Naive thymus-derived CD4-positive, alpha-beta T cell (primary cell): ENCODE measurements at regions not wholly inside any gene's neighbourhood (a gene's known extent, or its start where the extent isn't known, plus 50 kb on each side); places are given as distances from the start of the nearest gene placed in this dataset.
"Not testable (repeated sequence)": the region's sequence is repeated elsewhere in the genome, so short reads cannot be mapped to it uniquely, and the experiment has no call there.

Source experiments
- ATAC-seq: fragments of 150-1000 bp; cut with Tn5 transposase; 2 replicates; pipeline ENCODE4 v1.10.0; 2021; ENCODE audit warnings: mild to moderate bottlenecking, moderate library complexity
- CTCF ChIA-PET: fragments of 350-600 bp; sonication (Branson Sonifier 250); formaldehyde crosslinking; loops from one replicate; lab custom pipeline; 2021; ENCODE audit warnings: antibody characterized with exemption; lab: Charles Lee
- POLR2A ChIA-PET: fragments of 350-600 bp; sonication (Branson Sonifier 250); formaldehyde crosslinking; loops from one replicate; lab custom pipeline; 2021; ENCODE audit warnings: antibody characterized with exemption, inconsistent platforms; lab: Charles Lee
- DNase-seq, 9 donors: peaks; one replicate each; pipeline versions ENCODE4 v3.0.0 to v3.0.0-alpha.2; 2020 to 2022; ENCODE audit warnings: mixed read lengths in 1 of 9
- H3K27ac ChIP-seq: one replicate; pipeline ENCODE4 v1.7.0; 2013; ENCODE audit warnings: mild to moderate bottlenecking, low read depth, low read length, moderate library complexity
- H3K27me3 ChIP-seq, 2 donors: one replicate each; pipeline ENCODE4 v1.7.0; 2013; ENCODE audit warnings: low read length in 2 of 2, mild to moderate bottlenecking in 2 of 2, moderate library complexity in 2 of 2; ENCODE audit not compliant: control insufficient read depth in 2 of 2, insufficient read depth in 2 of 2
- H3K36me3 ChIP-seq, 3 experiments: 1 replicate in 2 of 3; 2 replicates in 1 of 3; pipeline ENCODE4 v1.7.0; 2013; ENCODE audit warnings: low read length in 3 of 3, mild to moderate bottlenecking in 3 of 3, moderate library complexity in 1 of 3; ENCODE audit not compliant: insufficient read depth in 3 of 3, control insufficient read depth in 2 of 3
- H3K4me1 ChIP-seq, 2 donors: one replicate each; pipeline ENCODE4 v1.7.0; 2013; ENCODE audit warnings: low read length in 2 of 2, mild to moderate bottlenecking in 2 of 2, moderate library complexity in 1 of 2; ENCODE audit not compliant: control insufficient read depth in 2 of 2, insufficient read depth in 2 of 2
- H3K4me3 ChIP-seq: 2 replicates; pipeline ENCODE4 v1.7.0; 2013; ENCODE audit warnings: mild to moderate bottlenecking, low read length
- H3K9me3 ChIP-seq, 3 experiments: 1 replicate in 2 of 3; 2 replicates in 1 of 3; pipeline ENCODE4 v1.7.0; 2013; ENCODE audit warnings: low read length in 3 of 3; ENCODE audit not compliant: control insufficient read depth in 2 of 3
- H3K27ac Mint-ChIP-seq, 9 donors: one replicate each; pipeline ENCODE4 v1.8.0; 2020 to 2022; ENCODE audit warnings: mixed read lengths in 9 of 9, mild to moderate bottlenecking in 8 of 9, moderate library complexity in 5 of 9, inconsistent platforms in 2 of 9
- H3K27me3 Mint-ChIP-seq, 5 donors: one replicate each; pipeline ENCODE4 v1.8.0; 2021 to 2022; ENCODE audit warnings: mixed read lengths in 5 of 5, mild to moderate bottlenecking in 1 of 5
- H3K36me3 Mint-ChIP-seq, 5 donors: one replicate each; pipeline ENCODE4 v1.8.0; 2020 to 2022; ENCODE audit warnings: mixed read lengths in 5 of 5, mild to moderate bottlenecking in 3 of 5, inconsistent platforms in 1 of 5
- H3K4me1 Mint-ChIP-seq, 7 donors: one replicate each; pipeline ENCODE4 v1.8.0; 2020 to 2022; ENCODE audit warnings: mixed read lengths in 7 of 7, mild to moderate bottlenecking in 3 of 7, inconsistent platforms in 1 of 7
- H3K4me3 Mint-ChIP-seq, 10 donors: one replicate each; pipeline ENCODE4 v1.8.0; 2020 to 2022; ENCODE audit warnings: mild to moderate bottlenecking in 10 of 10, mixed read lengths in 10 of 10, moderate library complexity in 6 of 10, inconsistent platforms in 2 of 10
- H3K9me3 Mint-ChIP-seq, 11 donors: one replicate each; pipeline ENCODE4 v1.8.0; 2020 to 2022; ENCODE audit warnings: mixed read lengths in 11 of 11, mild to moderate bottlenecking in 4 of 11, inconsistent platforms in 1 of 11, moderate library complexity in 1 of 11
- intact Hi-C, 2 donors: fragments of 100-400 bp; cut with micrococcal nuclease; formaldehyde crosslinking; loops; one replicate each; pipeline ENCODE4 v1.15.1; 2023

DNA sequence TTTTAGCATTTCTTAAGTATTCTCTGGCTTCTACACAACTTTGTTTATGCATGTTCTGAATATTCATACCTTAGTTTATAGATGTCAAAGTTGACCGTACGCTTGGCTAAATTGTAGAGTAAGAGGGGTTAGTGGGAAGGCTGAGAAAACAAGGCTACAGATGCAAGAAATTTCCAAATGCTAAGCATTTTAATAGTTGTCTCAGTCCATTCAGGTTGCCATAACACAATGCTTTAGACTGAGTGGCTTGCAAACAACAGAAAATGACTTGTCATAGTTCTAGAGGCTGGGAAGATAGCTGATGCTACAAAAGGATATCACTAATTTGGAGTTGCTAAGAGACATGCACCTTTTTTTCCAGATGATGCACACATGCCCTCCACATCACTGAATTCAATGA, 53.0 kb upstream of the C1QTNF3 start:
- CTCF ChIA-PET, H3K27me3 ChIP-seq, H3K9me3 Mint-ChIP-seq, H3K36me3 ChIP-seq, ATAC-seq, DNase-seq, H3K4me3 Mint-ChIP-seq, H3K27ac Mint-ChIP-seq, POLR2A ChIA-PET, H3K4me1 Mint-ChIP-seq, H3K4me3 ChIP-seq, H3K4me1 ChIP-seq, H3K27ac ChIP-seq, H3K9me3 ChIP-seq, intact Hi-C loops, H3K36me3 Mint-ChIP-seq, H3K27me3 Mint-ChIP-seq: not testable (repeated sequence)

DNA sequence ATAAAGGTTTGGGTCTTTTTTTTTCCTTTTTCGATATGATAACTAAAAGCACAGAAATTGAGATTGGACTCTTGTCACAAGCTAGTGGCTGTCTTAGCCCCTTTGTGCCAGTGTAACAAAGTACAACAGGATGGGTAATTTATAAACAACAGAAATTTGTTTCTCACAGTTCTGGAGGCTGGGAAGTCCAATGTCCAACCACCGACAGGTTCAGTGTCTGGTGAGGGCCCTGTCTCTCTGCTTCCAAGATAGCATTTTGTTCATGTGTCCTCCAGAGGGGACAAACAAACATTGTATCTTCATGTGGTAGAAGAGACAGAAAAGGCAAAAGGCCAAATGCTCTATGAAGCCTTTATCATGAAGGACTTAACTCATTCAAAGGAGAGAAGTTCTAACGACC, 56.9 kb upstream of the C1QTNF3 start:
- H3K4me3 ChIP-seq, H3K27me3 Mint-ChIP-seq, H3K4me1 ChIP-seq, H3K27ac ChIP-seq, POLR2A ChIA-PET, CTCF ChIA-PET, H3K9me3 Mint-ChIP-seq, H3K4me1 Mint-ChIP-seq, intact Hi-C loops, DNase-seq, H3K27me3 ChIP-seq, H3K36me3 ChIP-seq, H3K27ac Mint-ChIP-seq, H3K9me3 ChIP-seq, ATAC-seq, H3K4me3 Mint-ChIP-seq, H3K36me3 Mint-ChIP-seq: not testable (repeated sequence)

- DNase-seq, H3K4me3 Mint-ChIP-seq, H3K27ac Mint-ChIP-seq, H3K27me3 ChIP-seq, H3K4me1 ChIP-seq, CTCF ChIA-PET, H3K36me3 Mint-ChIP-seq, ATAC-seq, POLR2A ChIA-PET, H3K4me3 ChIP-seq, H3K9me3 Mint-ChIP-seq, H3K27me3 Mint-ChIP-seq, H3K9me3 ChIP-seq, intact Hi-C loops, H3K36me3 ChIP-seq, H3K27ac ChIP-seq, H3K4me1 Mint-ChIP-seq: not testable (repeated sequence)
Measured at GRCh38 chr5:34101567-34101966, 58.6 kb upstream of the C1QTNF3 start.

- H3K27me3 Mint-ChIP-seq, POLR2A ChIA-PET, H3K36me3 Mint-ChIP-seq, H3K4me3 Mint-ChIP-seq, H3K27ac Mint-ChIP-seq, H3K27ac ChIP-seq, H3K36me3 ChIP-seq, H3K9me3 Mint-ChIP-seq, H3K4me3 ChIP-seq, DNase-seq, H3K4me1 Mint-ChIP-seq, CTCF ChIA-PET, H3K4me1 ChIP-seq, intact Hi-C loops, H3K9me3 ChIP-seq, H3K27me3 ChIP-seq, ATAC-seq: not testable (repeated sequence)
Measured at GRCh38 chr5:34108897-34109296, 65.9 kb upstream of the C1QTNF3 start.

DNA sequence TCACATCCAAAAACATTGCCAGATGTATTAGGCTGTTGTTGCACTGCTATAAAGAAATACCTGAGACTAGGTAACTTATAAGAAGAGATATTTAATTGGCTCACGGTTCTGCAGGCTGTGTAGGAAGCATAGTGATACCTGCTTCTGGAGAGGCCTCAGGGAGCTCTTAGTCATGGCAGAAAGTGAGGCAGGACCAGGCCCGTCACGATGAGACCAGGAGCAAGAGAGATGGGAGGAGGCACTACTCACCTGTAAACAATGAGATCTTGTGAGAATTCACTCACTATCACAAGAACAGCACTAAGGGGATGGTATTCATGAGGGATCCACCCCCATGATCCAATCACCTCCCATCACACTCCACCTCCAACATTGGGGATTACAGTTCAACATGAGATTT, 81.3 kb upstream of the C1QTNF3 start:
- CTCF ChIA-PET = not testable (repeated sequence)

DNA sequence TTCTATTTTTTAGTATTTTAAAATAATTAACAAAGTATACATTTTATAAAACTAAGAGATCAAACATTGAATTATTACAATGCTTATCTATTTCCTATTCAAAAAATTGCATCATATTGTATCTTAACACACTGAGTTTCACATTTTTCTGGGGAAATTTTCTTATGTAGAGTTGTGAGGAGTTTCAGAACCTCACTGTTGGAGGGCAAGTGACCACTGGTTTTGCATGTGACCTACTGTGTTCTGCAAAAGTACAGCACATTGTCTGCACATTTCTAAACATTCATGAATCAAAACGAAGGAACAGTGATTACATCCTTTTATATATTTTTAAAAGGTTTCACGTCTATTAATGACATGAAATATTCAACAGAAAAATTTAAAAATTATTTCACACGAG, 82.3 kb upstream of the C1QTNF3 start:
- POLR2A ChIA-PET, H3K4me3 ChIP-seq, H3K4me3 Mint-ChIP-seq, ATAC-seq, intact Hi-C loops, CTCF ChIA-PET, H3K4me1 Mint-ChIP-seq, H3K27me3 ChIP-seq, H3K4me1 ChIP-seq, H3K9me3 ChIP-seq, H3K27ac Mint-ChIP-seq, H3K27me3 Mint-ChIP-seq, DNase-seq, H3K27ac ChIP-seq, H3K9me3 Mint-ChIP-seq, H3K36me3 ChIP-seq: not testable (repeated sequence)
- peaks cover 3 to 39% (median 15%) of the 10 kb centered on the region in 5 donors for H3K36me3 Mint-ChIP-seq

More for the DNA sequence above, 81.3 kb upstream of the C1QTNF3 start:
- H3K9me3 ChIP-seq, H3K27me3 Mint-ChIP-seq, H3K9me3 Mint-ChIP-seq, DNase-seq, H3K4me3 ChIP-seq, H3K27me3 ChIP-seq, H3K36me3 ChIP-seq, intact Hi-C loops, H3K27ac ChIP-seq, POLR2A ChIA-PET, H3K4me1 ChIP-seq, ATAC-seq, H3K4me3 Mint-ChIP-seq, H3K4me1 Mint-ChIP-seq, H3K27ac Mint-ChIP-seq: not testable (repeated sequence)
- H3K36me3 Mint-ChIP-seq = peaks cover 3 to 46% (median 19%) of the 10 kb centered on the region in 5 donors

GRCh38 chr5:34126741-34127140, 83.7 kb upstream of the C1QTNF3 start:
- H3K4me1 ChIP-seq, H3K4me3 Mint-ChIP-seq, H3K27ac ChIP-seq, H3K27ac Mint-ChIP-seq, H3K4me3 ChIP-seq, POLR2A ChIA-PET, H3K27me3 ChIP-seq, intact Hi-C loops, H3K27me3 Mint-ChIP-seq, H3K4me1 Mint-ChIP-seq, DNase-seq, H3K36me3 ChIP-seq, H3K9me3 Mint-ChIP-seq, ATAC-seq, H3K9me3 ChIP-seq: not testable (repeated sequence)
- peaks cover 0 to 32% (median 6%) of the 10 kb centered on the region in 5 donors for H3K36me3 Mint-ChIP-seq
- CTCF ChIA-PET = interaction anchor here (1.1 kb wide), 1 partner anchor 360 kb away, joined by 3 read pairs; no protein-coding TSS in a partner anchor
